ENCODE measurements at regions not wholly inside any gene's neighbourhood (a gene's known extent, or its start where the extent isn't known, plus 50 kb on each side); places are given as distances from the start of the nearest gene placed in this dataset.
A peak's percentile ranks its signal among the peaks of the same experiment; 100 is the strongest.

DNA sequence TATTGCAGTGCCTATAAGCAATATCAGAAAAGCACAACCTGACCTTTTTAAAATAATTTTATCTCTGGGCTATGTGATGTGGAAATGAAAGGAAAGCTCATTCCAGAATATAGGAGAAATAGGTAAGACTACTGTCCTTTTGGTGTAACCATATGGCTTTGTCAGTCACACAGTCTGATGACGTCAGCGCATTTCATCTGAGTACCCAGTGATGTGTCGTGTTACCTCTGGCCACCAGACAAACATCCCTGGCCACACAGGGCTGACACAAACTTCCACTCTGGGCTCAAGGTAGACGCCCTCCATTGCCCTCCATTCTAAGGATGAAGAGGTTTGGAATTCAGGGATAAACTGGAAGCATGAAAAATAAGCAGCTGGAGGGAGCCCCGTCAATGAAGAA, 506.7 kb downstream of the CMPK2 start:
- ChIA-PET CTCF (no interaction called here), POLR2A (no interaction called here)
- H3K4me3 ChIP-seq (ENCODE audit: low read depth, low read length), result no peak overlapping the region
- H3K36me3 ChIP-seq (ENCODE audit: control insufficient read depth, insufficient read depth, low read length), result no peaks in the 10 kb centered on the region
- DNase-seq (ENCODE audit: low read depth), result no peak
- H3K27me3 ChIP-seq (ENCODE audit: control insufficient read depth, insufficient read depth, low read length), result no peaks in the 10 kb centered on the region
- TF ChIP-seq, protein P1, sequence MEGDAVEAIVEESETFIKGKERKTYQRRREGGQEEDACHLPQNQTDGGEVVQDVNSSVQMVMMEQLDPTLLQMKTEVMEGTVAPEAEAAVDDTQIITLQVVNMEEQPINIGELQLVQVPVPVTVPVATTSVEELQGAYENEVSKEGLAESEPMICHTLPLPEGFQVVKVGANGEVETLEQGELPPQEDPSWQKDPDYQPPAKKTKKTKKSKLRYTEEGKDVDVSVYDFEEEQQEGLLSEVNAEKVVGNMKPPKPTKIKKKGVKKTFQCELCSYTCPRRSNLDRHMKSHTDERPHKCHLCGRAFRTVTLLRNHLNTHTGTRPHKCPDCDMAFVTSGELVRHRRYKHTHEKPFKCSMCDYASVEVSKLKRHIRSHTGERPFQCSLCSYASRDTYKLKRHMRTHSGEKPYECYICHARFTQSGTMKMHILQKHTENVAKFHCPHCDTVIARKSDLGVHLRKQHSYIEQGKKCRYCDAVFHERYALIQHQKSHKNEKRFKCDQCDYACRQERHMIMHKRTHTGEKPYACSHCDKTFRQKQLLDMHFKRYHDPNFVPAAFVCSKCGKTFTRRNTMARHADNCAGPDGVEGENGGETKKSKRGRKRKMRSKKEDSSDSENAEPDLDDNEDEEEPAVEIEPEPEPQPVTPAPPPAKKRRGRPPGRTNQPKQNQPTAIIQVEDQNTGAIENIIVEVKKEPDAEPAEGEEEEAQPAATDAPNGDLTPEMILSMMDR (IDR thresholded peaks at IDR 0.05; ENCODE audit: insufficient read depth, low read depth, low read length), result no peak

GRCh38 chr2:6359964-6360363, 505.7 kb downstream of the CMPK2 start:
- ChIA-PET POLR2A (no interaction called here), CTCF (no interaction called here)
- no peak overlapping the region for H3K4me3 ChIP-seq (ENCODE audit: low read depth, low read length)
- no peak for DNase-seq (ENCODE audit: low read depth)
- TF ChIP-seq, protein P1 (IDR thresholded peaks at IDR 0.05; ENCODE audit: insufficient read depth, low read depth, low read length), result no peak
- H3K27me3 ChIP-seq (ENCODE audit: control insufficient read depth, insufficient read depth, low read length), result no peaks in the 10 kb centered on the region
- H3K36me3 ChIP-seq (ENCODE audit: control insufficient read depth, insufficient read depth, low read length), result no peaks in the 10 kb centered on the region

DNA sequence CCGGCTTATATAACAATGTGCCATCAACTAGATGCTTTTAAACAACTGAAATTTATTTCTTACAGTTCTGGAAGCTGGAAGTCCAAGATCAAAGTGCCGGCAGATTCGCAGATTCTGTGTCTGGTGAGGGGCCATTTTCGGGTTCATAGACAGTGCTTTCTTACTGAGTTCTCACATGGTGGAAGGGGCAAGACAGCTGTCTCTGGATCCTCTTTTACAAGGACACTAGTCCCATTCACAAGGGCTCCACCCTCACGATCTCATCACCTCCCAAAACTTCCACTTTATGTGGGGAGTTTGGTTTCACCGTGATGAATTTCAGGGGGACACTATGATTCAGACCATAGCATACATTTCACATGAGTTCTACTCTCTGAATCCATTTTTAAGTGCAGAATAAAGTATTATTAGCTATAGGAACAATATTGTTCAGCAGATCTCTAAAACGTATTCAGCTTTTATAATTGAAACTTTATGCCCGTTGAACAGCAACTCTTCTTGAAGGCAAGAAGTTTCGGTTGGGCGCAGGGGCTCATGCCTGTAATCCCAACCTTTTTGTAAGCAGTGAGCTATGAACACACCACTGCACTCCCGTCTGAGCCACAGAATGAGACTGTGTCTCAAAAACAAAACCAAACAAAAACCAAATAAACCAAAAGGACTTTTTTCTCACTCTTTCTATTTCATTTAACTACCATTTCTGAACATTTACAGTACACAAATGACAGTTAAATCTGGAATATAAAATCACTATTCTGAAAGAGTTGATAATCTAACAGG, 502.8 kb downstream of the CMPK2 start:
- ChIA-PET CTCF (no interaction called here), POLR2A (no interaction called here)
- no peak overlapping the region for H3K4me3 ChIP-seq (ENCODE audit: low read depth, low read length)
- TF ChIP-seq, protein P1 (IDR thresholded peaks at IDR 0.05; ENCODE audit: insufficient read depth, low read depth, low read length), result no peak
- no peaks in the 10 kb centered on the region for H3K36me3 ChIP-seq (ENCODE audit: control insufficient read depth, insufficient read depth, low read length)
- DNase-seq (ENCODE audit: low read depth), result no peak
- H3K27me3 ChIP-seq (ENCODE audit: control insufficient read depth, insufficient read depth, low read length), result no peaks in the 10 kb centered on the region

- ChIA-PET CTCF (interaction anchor here (1.3 kb wide), 1 partner anchor 15 kb away, joined by 7 read pairs; no protein-coding TSS in a partner anchor), POLR2A (no interaction called here)
- Histone ChIP-seq H3K27me3 (ENCODE audit: control insufficient read depth, insufficient read depth, low read length) (no peaks in the 10 kb centered on the region), H3K4me3 (ENCODE audit: low read depth, low read length) (no peak overlapping the region), H3K36me3 (ENCODE audit: control insufficient read depth, insufficient read depth, low read length) (no peaks in the 10 kb centered on the region)
- peak; percentile 29 for DNase-seq (ENCODE audit: low read depth)
- TF ChIP-seq, protein P1 (IDR thresholded peaks at IDR 0.05; ENCODE audit: insufficient read depth, low read depth, low read length), result no peak
Measured at GRCh38 chr2:6368281-6368680, 497.4 kb downstream of the CMPK2 start.

DNA sequence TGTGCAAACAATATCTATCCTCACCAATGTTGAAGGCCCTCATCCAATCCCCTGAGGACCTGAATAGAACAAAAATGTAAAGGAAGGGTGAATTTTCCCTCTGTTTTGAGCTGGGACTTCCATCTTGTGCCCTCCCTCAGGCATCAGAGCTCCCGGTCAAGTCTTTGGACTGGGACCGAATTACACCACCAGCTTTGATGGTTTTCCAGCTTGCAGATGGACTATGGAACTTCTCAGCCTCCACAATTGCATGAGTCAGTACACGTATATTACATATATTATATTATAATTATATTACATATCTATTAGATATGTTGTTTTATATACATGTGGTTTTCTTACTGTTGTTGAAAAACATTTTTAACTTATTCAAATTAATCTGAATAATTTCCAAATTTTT, 496.4 kb downstream of the CMPK2 start:
- H3K27me3 ChIP-seq (ENCODE audit: control insufficient read depth, insufficient read depth, low read length), result no peaks in the 10 kb centered on the region
- no peaks in the 10 kb centered on the region for H3K36me3 ChIP-seq (ENCODE audit: control insufficient read depth, insufficient read depth, low read length)
- ChIA-PET CTCF (no interaction called here), POLR2A (no interaction called here)
- no peak for DNase-seq (ENCODE audit: low read depth)
- no peak overlapping the region for H3K4me3 ChIP-seq (ENCODE audit: low read depth, low read length)
- TF ChIP-seq, protein P1 (IDR thresholded peaks at IDR 0.05; ENCODE audit: insufficient read depth, low read depth, low read length), result no peak
